Transverse colon (tissue), 4 donors: ENCODE measurements at regions not wholly inside any gene's neighbourhood (a gene's known extent, or its start where the extent isn't known, plus 50 kb on each side); places are given as distances from the start of the nearest gene placed in this dataset.
A peak's percentile ranks its signal among the peaks of the same experiment; 100 is the strongest.

Experiments
- DNase-seq: peaks from one replicate; pipeline ENCODE4 v3.0.0-alpha.2; 2019
- H3K27ac ChIP-seq, 4 donors: fragments of 200-600 bp; sonication (generic); 2 replicates each; pipeline ENCODE4 v1.5.1; 2016 to 2018; ENCODE audit warnings: inconsistent platforms in 4 of 4
- H3K27me3 ChIP-seq: fragments of 200-600 bp; sonication (generic); 2 replicates; pipeline ENCODE4 v1.5.1; 2017; ENCODE audit warnings: inconsistent platforms
- H3K36me3 ChIP-seq, 4 donors: fragments of 200-600 bp; sonication (generic); 2 replicates each; pipeline ENCODE4 v1.5.1; 2017 to 2019; ENCODE audit warnings: inconsistent platforms in 4 of 4
- H3K4me1 ChIP-seq, 4 donors: fragments of 200-600 bp; sonication (generic); 2 replicates each; pipeline ENCODE4 v1.5.1; 2017 to 2020; ENCODE audit warnings: inconsistent platforms in 4 of 4
- H3K4me3 ChIP-seq, 4 donors: fragments of 200-600 bp; sonication (generic); 1 replicate in 1 of 4; 2 replicates in 3 of 4; pipeline versions ENCODE4 v1.5.1 to v1.6.1; 2017 to 2019; ENCODE audit warnings: inconsistent platforms in 4 of 4
- H3K9me3 ChIP-seq, 2 donors: fragments of 200-600 bp; sonication (generic); 2 replicates each; pipeline ENCODE4 v1.5.1; 2017 to 2019; ENCODE audit warnings: inconsistent platforms in 2 of 2
- CTCF ChIP-seq, 5 experiments: fragments of 200-600 bp in 3 of 5; fragments of 450-650 bp in 2 of 5; sonication (generic) in 3 of 5; IDR thresholded peaks; 1 replicate in 2 of 5; 2 replicates in 3 of 5; pipeline ENCODE4 v1.5.1; 2016 to 2017; ENCODE audit warnings: antibody characterized with exemption in 5 of 5, inconsistent platforms in 3 of 5, mild to moderate bottlenecking in 2 of 5, moderate library complexity in 1 of 5
- EP300 ChIP-seq: sonication (generic); formaldehyde crosslinking; IDR thresholded peaks from one replicate; pipeline ENCODE4 v1.6.1; 2017; ENCODE audit warnings: antibody characterized with exemption, low read depth
- POLR2A ChIP-seq: fragments of 450-650 bp; IDR thresholded peaks from one replicate; pipeline ENCODE4 v1.6.1; 2016; ENCODE audit warnings: antibody characterized with exemption, mild to moderate bottlenecking, moderate library complexity
- POLR2AphosphoS5 ChIP-seq, 3 donors: sonication (generic); formaldehyde crosslinking; IDR thresholded peaks; one replicate each; pipeline ENCODE4 v1.6.1; 2016; ENCODE audit warnings: antibody characterized with exemption in 3 of 3
- WGBS, 2 donors: methylation state at CpG; one replicate each; pipeline ENCODE4 v1.1.5; 2018; ENCODE audit warnings: low coverage in 1 of 2; 5-methylcytosine and 5-hydroxymethylcytosine counted together
- in situ Hi-C, 4 donors: fragments of 200-750 bp; cut with MboI; loops; one replicate each; pipeline versions ENCODE4 v1.15.0 to v1.15.1; 2017; ENCODE audit warnings: low sequenced_read_pairs in 3 of 4, low pct_ligation_motif_present in 1 of 4, low pct_unique_long_range_greater_than_20kb in 1 of 4
- intact Hi-C: fragments of 100-400 bp; cut with DNase I; formaldehyde crosslinking; loops from one replicate; pipeline ENCODE4 v1.15.1; 2023; ENCODE audit warnings: low total_unique reads

DNA sequence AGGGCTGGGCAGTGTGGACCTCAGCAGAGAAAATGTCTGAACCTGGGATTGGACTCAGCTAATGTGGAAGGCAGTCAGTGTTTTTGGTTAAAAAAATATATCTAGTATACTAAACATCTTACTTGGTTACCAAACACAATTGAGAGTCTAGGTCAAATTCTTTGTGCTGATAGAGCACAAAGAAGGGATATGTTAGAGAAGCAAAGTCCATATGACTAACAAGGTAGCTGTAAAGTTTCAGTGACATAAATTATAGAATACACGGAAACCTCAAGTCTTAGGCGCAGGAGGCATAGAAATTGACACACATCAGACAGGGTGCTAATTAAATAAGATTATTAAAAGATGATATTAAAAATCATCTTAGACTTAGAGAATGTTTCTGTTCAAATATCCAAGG lies 718.3 kb downstream of the TLR4 start:
- H3K9me3 ChIP-seq: no peaks in the 10 kb centered on the region
- H3K4me3 ChIP-seq: no peak overlapping the region
- DNase-seq: no peak
- peaks cover 0 to 7% (median 1%) of the 10 kb centered on the region in 4 donors for H3K4me1 ChIP-seq
- peak overlapping the region in 1 of 4 donors; percentile 28 for H3K27ac ChIP-seq
- WGBS, 2 donors: 35 to 61% methylated on average over 2 of the region's 2 CpGs
- no peaks in the 10 kb centered on the region for H3K36me3 ChIP-seq
- in situ Hi-C loops (no loop called here), intact Hi-C loops (no loop called here)
- no peak for TF ChIP-seq CTCF (IDR thresholded peaks at IDR 0.05)
- TF ChIP-seq POLR2A: no peak
- TF ChIP-seq EP300: no peak
- TF ChIP-seq POLR2AphosphoS5 (IDR thresholded peaks at IDR 0.05): no peak
- no peaks in the 10 kb centered on the region for H3K27me3 ChIP-seq

DNA sequence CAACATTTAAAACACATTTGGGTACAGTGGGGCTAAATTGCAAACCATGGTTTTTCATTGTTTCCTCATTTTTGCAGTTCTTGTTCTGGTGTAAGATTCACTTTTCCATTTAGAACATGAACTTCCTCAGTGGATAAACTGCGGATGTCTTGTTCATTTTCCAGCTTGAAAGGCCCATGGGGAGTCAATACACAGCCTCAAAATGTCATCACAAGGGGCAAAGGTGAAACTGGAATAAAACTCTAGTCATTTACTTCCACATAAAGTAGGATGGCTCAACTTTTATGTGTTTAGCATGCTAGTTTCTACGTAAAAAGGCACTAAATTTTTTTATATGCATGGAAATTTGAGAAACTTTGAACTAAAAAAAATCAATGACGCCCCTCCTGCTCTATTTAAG lies 718.8 kb downstream of the TLR4 start:
- Histone ChIP-seq H3K4me1 (peaks cover 0 to 7% (median 1%) of the 10 kb centered on the region in 4 donors), H3K36me3 (no peaks in the 10 kb centered on the region), H3K27ac (peak overlapping the region in 1 of 4 donors; percentile 28), H3K9me3 (no peaks in the 10 kb centered on the region), H3K4me3 (no peak overlapping the region), H3K27me3 (no peaks in the 10 kb centered on the region)
- DNase-seq: no peak
- in situ Hi-C loops (no loop called here), intact Hi-C loops (no loop called here)
- TF ChIP-seq POLR2A (no peak), EP300 (no peak), POLR2AphosphoS5 (IDR thresholded peaks at IDR 0.05) (no peak)
- WGBS, 2 donors: 28 to 43% methylated on average over 3 of the region's 3 CpGs

- H3K36me3 ChIP-seq: no peaks in the 10 kb centered on the region
- no peak overlapping the region for H3K4me3 ChIP-seq
- no peaks in the 10 kb centered on the region for H3K9me3 ChIP-seq
- DNase-seq: no peak
- in situ Hi-C loops (no loop called here), intact Hi-C loops (no loop called here)
- peaks cover 0 to 7% (median 1%) of the 10 kb centered on the region in 4 donors for H3K4me1 ChIP-seq
- 70% methylated on average over 4 of the region's 4 CpGs for WGBS, 2 donors
- TF ChIP-seq CTCF (IDR thresholded peaks at IDR 0.05): no peak
- H3K27ac ChIP-seq: no peak overlapping the region
- H3K27me3 ChIP-seq: no peaks in the 10 kb centered on the region
Measured at GRCh38 chr9:118423721-118424120, 719.5 kb downstream of the TLR4 start.

GRCh38 chr9:118426772-118427171 lies 722.6 kb downstream of the TLR4 start:
- no peak for TF ChIP-seq POLR2AphosphoS5 (IDR thresholded peaks at IDR 0.05)
- TF ChIP-seq POLR2A: no peak
- TF ChIP-seq EP300: no peak
- TF ChIP-seq CTCF (IDR thresholded peaks at IDR 0.05): no peak
- DNase-seq: no peak
- no peak overlapping the region for H3K27ac ChIP-seq
- in situ Hi-C loops: loop anchor here in 1 of 4 donors (25.0 kb wide), 1 partner anchor 89 kb away; no protein-coding TSS in a partner anchor
- no peak overlapping the region for H3K4me3 ChIP-seq
- H3K9me3 ChIP-seq: no peaks in the 10 kb centered on the region
- intact Hi-C loops: no loop called here
- H3K36me3 ChIP-seq: no peaks in the 10 kb centered on the region
- H3K27me3 ChIP-seq: no peaks in the 10 kb centered on the region
- H3K4me1 ChIP-seq: peaks cover 0 to 3% (median 0%) of the 10 kb centered on the region in 4 donors
- WGBS, 2 donors: 75 to 79% methylated on average over 1 of the region's 1 CpG

- H3K4me3 ChIP-seq: no peak overlapping the region
- in situ Hi-C loops (loop anchor here in 1 of 4 donors (25.0 kb wide), 1 partner anchor 102 kb away; no protein-coding TSS in a partner anchor), intact Hi-C loops (no loop called here)
- 43 to 61% methylated on average over 1 of the region's 1 CpG for WGBS, 2 donors
- TF ChIP-seq POLR2A (no peak), EP300 (peak; percentile 37), POLR2AphosphoS5 (IDR thresholded peaks at IDR 0.05) (peak in 1 of 3 donors; percentile 27), CTCF (IDR thresholded peaks at IDR 0.05) (no peak)
- H3K27me3 ChIP-seq: no peaks in the 10 kb centered on the region
- H3K36me3 ChIP-seq: no peaks in the 10 kb centered on the region
- H3K9me3 ChIP-seq: no peaks in the 10 kb centered on the region
- DNase-seq: no peak
- peaks cover 0 to 15% (median 7%) of the 10 kb centered on the region in 4 donors for H3K4me1 ChIP-seq
- H3K27ac ChIP-seq: peak overlapping the region; percentile 53 to 74 (median 62)
Measured at GRCh38 chr9:118438810-118439209, 734.6 kb downstream of the TLR4 start.
